H9 (cell line): ENCODE measurements at regions not wholly inside any gene's neighbourhood (a gene's known extent, or its start where the extent isn't known, plus 50 kb on each side); places are given as distances from the start of the nearest gene placed in this dataset.

Source experiments
- DNase-seq: peaks from one replicate; pipeline ENCODE4 v3.0.0-alpha.2; 2017
- H2AFZ ChIP-seq: one replicate; pipeline ENCODE4 v1.6.1; 2013; ENCODE audit warnings: mild to moderate bottlenecking, low read length, control low read depth, moderate library complexity
- H2AK5ac ChIP-seq: 2 replicates; pipeline ENCODE4 v1.6.1; 2013; ENCODE audit warnings: low read length, control low read depth, mixed read lengths; ENCODE audit not compliant: insufficient read length
- H2BK120ac ChIP-seq: one replicate; pipeline ENCODE4 v1.6.1; 2013; ENCODE audit warnings: low read depth, mild to moderate bottlenecking, low read length, control low read depth, inconsistent platforms; ENCODE audit not compliant: poor library complexity, severe bottlenecking
- H2BK12ac ChIP-seq: 2 replicates; pipeline ENCODE4 v1.6.1; 2013; ENCODE audit warnings: low read length, control low read depth, mixed read lengths, low read depth; ENCODE audit not compliant: insufficient read length
- H2BK15ac ChIP-seq: 2 replicates; pipeline ENCODE4 v1.6.1; 2013; ENCODE audit warnings: low read depth, low read length, control low read depth
- H2BK20ac ChIP-seq: one replicate; pipeline ENCODE4 v1.6.1; 2013; ENCODE audit warnings: low read depth, mild to moderate bottlenecking, low read length, control low read depth, inconsistent platforms; ENCODE audit not compliant: poor library complexity, severe bottlenecking
- H2BK5ac ChIP-seq: 2 replicates; pipeline ENCODE4 v1.6.1; 2013; ENCODE audit warnings: low read length, control low read depth, mixed read lengths; ENCODE audit not compliant: insufficient read length
- H3K14ac ChIP-seq: 2 replicates; pipeline ENCODE4 v1.6.1; 2013; ENCODE audit warnings: low read length, control low read depth; ENCODE audit not compliant: insufficient read depth
- H3K18ac ChIP-seq: 2 replicates; pipeline ENCODE4 v1.6.1; 2013; ENCODE audit warnings: low read depth, mild to moderate bottlenecking, mixed read lengths, low read length, control low read depth; ENCODE audit not compliant: insufficient read length
- H3K23ac ChIP-seq: 2 replicates; pipeline ENCODE4 v1.6.1; 2013; ENCODE audit warnings: low read length, control low read depth, mixed read lengths, low read depth; ENCODE audit not compliant: insufficient read length
- H3K23me2 ChIP-seq: 2 replicates; pipeline ENCODE4 v1.6.1; 2013; ENCODE audit warnings: low read depth, mild to moderate bottlenecking, mixed read lengths, low read length, control low read depth; ENCODE audit not compliant: insufficient read length, poor library complexity, severe bottlenecking
- H3K27ac ChIP-seq: 2 replicates; pipeline ENCODE4 v1.5.1; 2013; ENCODE audit warnings: low read length, control low read depth, mixed read lengths, low read depth; ENCODE audit not compliant: insufficient read length
- H3K27me3 ChIP-seq: 2 replicates; pipeline ENCODE4 v1.6.1; 2013; ENCODE audit warnings: low read length, control low read depth, inconsistent platforms; ENCODE audit not compliant: insufficient read depth
- H3K4ac ChIP-seq: 2 replicates; pipeline ENCODE4 v1.6.1; 2013; ENCODE audit warnings: low read depth, mild to moderate bottlenecking, control low read depth, inconsistent platforms, low read length, moderate library complexity
- H3K4me1 ChIP-seq: 2 replicates; pipeline ENCODE4 v1.6.1; 2013; ENCODE audit warnings: low read length, control low read depth, inconsistent platforms; ENCODE audit not compliant: insufficient read depth
- H3K4me2 ChIP-seq: 2 replicates; pipeline ENCODE4 v1.6.1; 2013; ENCODE audit warnings: low read length, control low read depth, mixed read lengths; ENCODE audit not compliant: insufficient read length, insufficient read depth
- H3K56ac ChIP-seq: 2 replicates; pipeline ENCODE4 v1.6.1; 2013; ENCODE audit warnings: low read depth, mild to moderate bottlenecking, mixed read lengths, low read length, control low read depth; ENCODE audit not compliant: insufficient read length
- H3K79me1 ChIP-seq: 2 replicates; pipeline ENCODE4 v1.6.1; 2013; ENCODE audit warnings: low read depth, mild to moderate bottlenecking, moderate library complexity, low read length, control low read depth, inconsistent platforms; ENCODE audit not compliant: insufficient read depth, poor library complexity, severe bottlenecking
- H3K79me2 ChIP-seq: 2 replicates; pipeline ENCODE4 v1.6.1; 2013; ENCODE audit warnings: low read length, control low read depth, inconsistent platforms; ENCODE audit not compliant: insufficient read depth
- H3K9ac ChIP-seq: 2 replicates; pipeline ENCODE4 v1.6.1; 2013; ENCODE audit warnings: low read length, control low read depth, mixed read lengths; ENCODE audit not compliant: insufficient read length; ENCODE audit errors: extremely low read depth
- H3K9me3 ChIP-seq: one replicate; pipeline ENCODE4 v1.6.1; 2013; ENCODE audit warnings: low read depth, low read length, inconsistent platforms; ENCODE audit not compliant: control insufficient read depth
- H3T11ph ChIP-seq: one replicate; pipeline ENCODE4 v1.6.1; 2013; ENCODE audit warnings: mild to moderate bottlenecking, low read length, control low read depth, inconsistent platforms
- H4K20me1 ChIP-seq: one replicate; pipeline ENCODE4 v1.6.1; 2013; ENCODE audit not compliant: control insufficient read depth, insufficient read length, insufficient read depth
- H4K5ac ChIP-seq: 2 replicates; pipeline ENCODE4 v1.6.1; 2013; ENCODE audit warnings: low read depth, mild to moderate bottlenecking, mixed read lengths, low read length, control low read depth; ENCODE audit not compliant: insufficient read length
- H4K8ac ChIP-seq: replicated peaks from 2 replicates; pipeline ENCODE4 v1.6.1; 2013; ENCODE audit warnings: low read length, control low read depth, mixed read lengths, low read depth; ENCODE audit not compliant: insufficient read length
- H4K91ac ChIP-seq: 2 replicates; pipeline ENCODE4 v1.6.1; 2013; ENCODE audit warnings: low read depth, mild to moderate bottlenecking, moderate library complexity, mixed read lengths, low read length, control low read depth; ENCODE audit not compliant: insufficient read length
- H3K27ac Mint-ChIP-seq, 3 experiments: 2 replicates in 2 of 3; 3 replicates in 1 of 3; pipeline ENCODE4 v1.8.0; 2020 to 2021; ENCODE audit warnings: mixed read lengths in 3 of 3, mild to moderate bottlenecking in 1 of 3, moderate library complexity in 1 of 3
- H3K27me3 Mint-ChIP-seq: 2 replicates; pipeline ENCODE4 v1.8.0; 2021; ENCODE audit warnings: low read depth, mild to moderate bottlenecking, moderate library complexity, mixed read lengths
- H3K36me3 Mint-ChIP-seq, 3 experiments: 2 replicates in 2 of 3; 3 replicates in 1 of 3; pipeline ENCODE4 v1.8.0; 2020 to 2021; ENCODE audit warnings: low read depth in 3 of 3, mixed read lengths in 3 of 3; ENCODE audit not compliant: insufficient read depth in 1 of 3
- H3K4me1 Mint-ChIP-seq, 2 experiments: 2 replicates each; pipeline ENCODE4 v1.8.0; 2020; ENCODE audit warnings: mixed read lengths in 2 of 2
- H3K4me3 Mint-ChIP-seq, 2 experiments: 2 replicates in 1 of 2; 3 replicates in 1 of 2; pipeline ENCODE4 v1.8.0; 2020 to 2021; ENCODE audit warnings: mild to moderate bottlenecking in 2 of 2, mixed read lengths in 2 of 2, moderate library complexity in 1 of 2
- H3K9me3 Mint-ChIP-seq, 2 experiments: 2 replicates in 1 of 2; 3 replicates in 1 of 2; pipeline ENCODE4 v1.8.0; 2020; ENCODE audit warnings: mild to moderate bottlenecking in 2 of 2, mixed read lengths in 2 of 2, moderate library complexity in 1 of 2
- WGBS: extraction: QIAGEN DNeasy Blood & Tissue Kit; methylation state at CpG from one replicate; pipeline ENCODE4 v1.1.7; 2013; ENCODE audit warnings: missing lambda C conversion rate, low lambda C conversion rate, mixed read lengths; ENCODE audit not compliant: insufficient read length; ENCODE audit errors: extremely low coverage; 5-methylcytosine and 5-hydroxymethylcytosine counted together
- TF ChIP-seq, protein P1 (sequence below): fragments of 200-600 bp; sonication (generic); conservative IDR thresholded peaks from 3 replicates; pipeline ENCODE4 v1.8.0; 2021; ENCODE audit warnings: antibody characterized with exemption, mild to moderate bottlenecking

DNA sequence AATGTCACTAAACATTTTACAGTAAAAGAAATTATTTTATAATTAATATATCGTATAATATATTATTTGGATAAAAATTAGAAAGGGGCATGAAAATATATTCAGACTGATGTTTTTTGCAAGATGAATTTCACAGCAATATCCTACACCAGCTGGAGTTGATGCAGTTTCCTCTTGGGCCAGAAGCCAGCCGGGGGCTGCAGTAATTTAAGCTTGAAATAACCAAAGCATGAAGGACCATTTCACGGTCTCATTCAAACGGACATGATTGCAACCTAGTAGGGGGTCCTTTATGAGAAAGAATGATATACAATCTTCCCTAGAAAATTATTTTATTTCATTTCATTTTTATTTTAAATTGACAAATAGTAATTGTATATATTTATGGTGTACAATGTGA is 797.2 kb upstream of the PCDH9 start:
- H3K4me3 Mint-ChIP-seq = no peak overlapping the region
- Histone ChIP-seq H4K5ac (no peak overlapping the region), H3K56ac (no peak overlapping the region), H3K79me2 (no peaks in the 10 kb centered on the region), H2BK15ac (no peak overlapping the region), H2BK120ac (no peak overlapping the region), H3T11ph (no peak overlapping the region), H2BK20ac (no peak overlapping the region), H2BK5ac (no peak overlapping the region), H3K23ac (no peak overlapping the region), H4K20me1 (no peaks in the 10 kb centered on the region), H4K8ac (no peak overlapping the region), H3K9ac (no peak overlapping the region), H3K9me3 (no peaks in the 10 kb centered on the region), H3K4ac (no peak overlapping the region), H3K27me3 (no peaks in the 10 kb centered on the region), H2BK12ac (no peak overlapping the region), H2AK5ac (no peak overlapping the region), H3K27ac (no peak overlapping the region), H3K79me1 (no peaks in the 10 kb centered on the region), H3K18ac (no peak overlapping the region), H3K4me1 (peaks cover 7% of the 10 kb centered on the region; the same call in 1 of the 2 replicates), H4K91ac (no peak overlapping the region), H3K23me2 (no peaks in the 10 kb centered on the region), H3K4me2 (no peak overlapping the region), H3K14ac (no peak overlapping the region), H2AFZ (no peak overlapping the region)
- WGBS = no CpG with 5 or more reads among the region's 4 CpGs
- DNase-seq = no peak
- peaks cover 35% of the 10 kb centered on the region in 2 experiments for H3K4me1 Mint-ChIP-seq
- no peaks in the 10 kb centered on the region for H3K27me3 Mint-ChIP-seq
- peaks cover 2% of the 10 kb centered on the region in 2 experiments for H3K9me3 Mint-ChIP-seq
- TF ChIP-seq, protein P1, sequence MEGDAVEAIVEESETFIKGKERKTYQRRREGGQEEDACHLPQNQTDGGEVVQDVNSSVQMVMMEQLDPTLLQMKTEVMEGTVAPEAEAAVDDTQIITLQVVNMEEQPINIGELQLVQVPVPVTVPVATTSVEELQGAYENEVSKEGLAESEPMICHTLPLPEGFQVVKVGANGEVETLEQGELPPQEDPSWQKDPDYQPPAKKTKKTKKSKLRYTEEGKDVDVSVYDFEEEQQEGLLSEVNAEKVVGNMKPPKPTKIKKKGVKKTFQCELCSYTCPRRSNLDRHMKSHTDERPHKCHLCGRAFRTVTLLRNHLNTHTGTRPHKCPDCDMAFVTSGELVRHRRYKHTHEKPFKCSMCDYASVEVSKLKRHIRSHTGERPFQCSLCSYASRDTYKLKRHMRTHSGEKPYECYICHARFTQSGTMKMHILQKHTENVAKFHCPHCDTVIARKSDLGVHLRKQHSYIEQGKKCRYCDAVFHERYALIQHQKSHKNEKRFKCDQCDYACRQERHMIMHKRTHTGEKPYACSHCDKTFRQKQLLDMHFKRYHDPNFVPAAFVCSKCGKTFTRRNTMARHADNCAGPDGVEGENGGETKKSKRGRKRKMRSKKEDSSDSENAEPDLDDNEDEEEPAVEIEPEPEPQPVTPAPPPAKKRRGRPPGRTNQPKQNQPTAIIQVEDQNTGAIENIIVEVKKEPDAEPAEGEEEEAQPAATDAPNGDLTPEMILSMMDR = no peak
- no peak overlapping the region for H3K27ac Mint-ChIP-seq
- H3K36me3 Mint-ChIP-seq = peaks cover 0 to 2% (median 2%) of the 10 kb centered on the region in 3 experiments; a peak in 5 of 7 replicates
